Cardiac muscle cell (in vitro differentiated cells and primary cell): ENCODE measurements at regions not wholly inside any gene's neighbourhood (a gene's known extent, or its start where the extent isn't known, plus 50 kb on each side); places are given as distances from the start of the nearest gene placed in this dataset.

ENCODE experiments used
- DNase-seq, 2 donors: peaks; one replicate each; pipeline versions ENCODE4 v3.0.0 to v3.0.0-alpha.2; 2010 to 2017; ENCODE audit warnings: low read depth in 1 of 2, low spot score in 1 of 2
- H3K27ac ChIP-seq: fragments of 200-600 bp; sonication (generic); 2 replicates; pipeline ENCODE4 v1.5.1; 2016
- H3K27me3 ChIP-seq: fragments of 200-600 bp; sonication (generic); 2 replicates; pipeline ENCODE4 v1.6.0; 2016; ENCODE audit warnings: control low read depth
- H3K36me3 ChIP-seq: fragments of 200-600 bp; sonication (generic); 2 replicates; pipeline ENCODE4 v1.5.1; 2016; ENCODE audit warnings: control low read depth
- H3K4me1 ChIP-seq: fragments of 200-600 bp; sonication (generic); 2 replicates; pipeline ENCODE4 v1.8.1; 2017; ENCODE audit warnings: low read depth, mild to moderate bottlenecking, mixed run types
- H3K4me3 ChIP-seq: fragments of 200-600 bp; sonication (generic); 2 replicates; pipeline ENCODE4 v1.5.1; 2016; ENCODE audit warnings: mild to moderate bottlenecking
- H3K9me3 ChIP-seq: fragments of 200-600 bp; sonication (generic); 2 replicates; pipeline ENCODE4 v1.5.1; 2017; ENCODE audit warnings: low read depth, mild to moderate bottlenecking, control low read depth
- TF ChIP-seq, protein P1 (sequence below): IDR thresholded peaks from 2 replicates; pipeline ENCODE4 v1.5.1; 2012; ENCODE audit warnings: low read depth, mild to moderate bottlenecking, low read length

DNA sequence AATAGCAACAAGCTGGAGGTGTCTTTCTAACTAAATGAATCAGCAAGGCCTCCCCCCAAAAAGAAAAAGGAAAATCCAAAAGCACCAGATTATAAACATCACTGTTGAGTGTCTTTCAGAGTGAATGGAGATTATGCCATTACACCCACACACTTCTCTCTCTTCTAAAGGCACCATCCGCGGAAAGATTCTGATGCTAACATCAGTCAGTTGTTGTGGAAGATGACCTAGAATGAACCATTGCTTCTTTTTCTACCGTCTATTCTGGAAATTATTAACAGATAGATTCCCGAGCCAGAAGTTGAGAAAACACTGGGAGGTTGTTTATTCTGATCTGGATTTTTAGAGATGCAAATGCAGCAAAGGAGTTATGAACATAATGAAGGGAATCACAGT is 60.9 kb upstream of the FAM20A start:
- Histone ChIP-seq H3K4me1 (no peaks in the 10 kb centered on the region), H3K27ac (no peak overlapping the region), H3K9me3 (no peaks in the 10 kb centered on the region), H3K36me3 (no peaks in the 10 kb centered on the region), H3K27me3 (no peaks in the 10 kb centered on the region), H3K4me3 (no peak overlapping the region)
- DNase-seq = no peak
- TF ChIP-seq, protein P1, sequence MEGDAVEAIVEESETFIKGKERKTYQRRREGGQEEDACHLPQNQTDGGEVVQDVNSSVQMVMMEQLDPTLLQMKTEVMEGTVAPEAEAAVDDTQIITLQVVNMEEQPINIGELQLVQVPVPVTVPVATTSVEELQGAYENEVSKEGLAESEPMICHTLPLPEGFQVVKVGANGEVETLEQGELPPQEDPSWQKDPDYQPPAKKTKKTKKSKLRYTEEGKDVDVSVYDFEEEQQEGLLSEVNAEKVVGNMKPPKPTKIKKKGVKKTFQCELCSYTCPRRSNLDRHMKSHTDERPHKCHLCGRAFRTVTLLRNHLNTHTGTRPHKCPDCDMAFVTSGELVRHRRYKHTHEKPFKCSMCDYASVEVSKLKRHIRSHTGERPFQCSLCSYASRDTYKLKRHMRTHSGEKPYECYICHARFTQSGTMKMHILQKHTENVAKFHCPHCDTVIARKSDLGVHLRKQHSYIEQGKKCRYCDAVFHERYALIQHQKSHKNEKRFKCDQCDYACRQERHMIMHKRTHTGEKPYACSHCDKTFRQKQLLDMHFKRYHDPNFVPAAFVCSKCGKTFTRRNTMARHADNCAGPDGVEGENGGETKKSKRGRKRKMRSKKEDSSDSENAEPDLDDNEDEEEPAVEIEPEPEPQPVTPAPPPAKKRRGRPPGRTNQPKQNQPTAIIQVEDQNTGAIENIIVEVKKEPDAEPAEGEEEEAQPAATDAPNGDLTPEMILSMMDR = no peak

GRCh38 chr17:68661265-68662036 is 60.3 kb upstream of the FAM20A start:
- H3K4me3 ChIP-seq = no peak overlapping the region
- H3K27ac ChIP-seq = no peak overlapping the region
- H3K36me3 ChIP-seq = no peaks in the 10 kb centered on the region
- TF ChIP-seq, protein P1 = no peak
- H3K9me3 ChIP-seq = no peaks in the 10 kb centered on the region
- no peaks in the 10 kb centered on the region for H3K27me3 ChIP-seq
- no peak for DNase-seq
- H3K4me1 ChIP-seq = no peaks in the 10 kb centered on the region

- no peak for DNase-seq
- Histone ChIP-seq H3K27ac (no peak overlapping the region), H3K27me3 (no peaks in the 10 kb centered on the region), H3K36me3 (no peaks in the 10 kb centered on the region), H3K9me3 (no peaks in the 10 kb centered on the region), H3K4me1 (no peaks in the 10 kb centered on the region), H3K4me3 (no peak overlapping the region)
- TF ChIP-seq, protein P1 = no peak
These were observed 59.1 kb upstream of the FAM20A start for GRCh38 chr17:68660302-68660701.

DNA sequence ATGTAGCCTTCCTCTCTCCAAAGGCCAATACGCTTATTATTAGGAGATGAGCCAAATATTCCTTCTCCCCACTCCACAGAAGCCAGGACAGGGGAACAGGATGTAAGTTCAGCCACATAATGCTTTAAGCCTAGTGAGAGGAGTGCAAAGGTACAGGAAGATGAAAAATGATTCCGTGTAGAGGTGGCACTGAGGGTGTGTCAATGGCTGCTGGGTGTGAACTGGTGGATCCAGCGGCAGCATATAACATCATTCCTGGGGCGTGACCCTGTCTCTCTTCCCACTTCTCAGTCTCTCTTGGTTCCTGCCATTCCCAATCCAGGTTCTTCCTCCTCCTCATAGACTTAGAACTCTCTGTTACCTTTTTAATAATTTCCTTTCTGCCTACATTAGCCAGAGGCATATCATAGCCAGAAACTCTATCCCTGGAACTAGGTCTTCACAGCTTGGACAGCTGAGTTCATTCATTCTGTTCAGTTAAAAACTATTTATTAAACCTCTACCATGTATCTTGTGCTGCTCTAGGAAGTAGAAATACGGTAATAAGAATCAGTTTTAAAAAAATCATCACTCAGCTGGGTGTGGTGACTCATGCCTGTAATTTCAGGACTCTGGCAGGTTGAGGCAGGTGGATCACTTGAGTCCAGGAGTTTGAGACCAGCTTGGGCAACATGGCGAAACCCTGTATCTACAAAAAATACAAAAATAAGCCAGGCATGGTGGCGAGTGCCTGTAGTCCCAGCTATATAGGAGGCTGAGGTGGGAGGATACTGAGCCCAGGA is 58.0 kb upstream of the FAM20A start:
- TF ChIP-seq, protein P1 = no peak
- no peak for DNase-seq
- Histone ChIP-seq H3K4me1 (no peaks in the 10 kb centered on the region), H3K27me3 (no peaks in the 10 kb centered on the region), H3K27ac (no peak overlapping the region), H3K9me3 (no peaks in the 10 kb centered on the region), H3K4me3 (no peak overlapping the region), H3K36me3 (no peaks in the 10 kb centered on the region)

DNA sequence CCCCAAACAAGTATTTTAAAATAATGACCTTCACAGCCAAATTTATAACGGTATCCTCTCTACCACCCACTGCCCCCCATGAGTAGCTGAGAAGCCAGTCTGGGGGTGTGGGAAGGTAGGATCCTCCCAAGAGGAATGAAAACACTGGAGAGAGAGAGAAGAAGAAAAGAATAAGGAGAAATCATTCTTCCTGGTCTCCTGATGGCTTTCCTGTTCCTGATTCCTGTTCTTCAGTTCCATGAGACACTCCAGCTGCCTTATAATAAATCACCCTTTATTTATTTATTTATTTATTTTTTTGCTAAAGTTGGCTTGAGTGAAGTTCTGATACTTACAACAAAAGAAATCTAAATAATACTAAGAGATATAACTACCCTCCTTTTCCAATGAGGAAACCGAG is 56.4 kb upstream of the FAM20A start:
- no peak overlapping the region for H3K4me3 ChIP-seq
- no peaks in the 10 kb centered on the region for H3K9me3 ChIP-seq
- no peaks in the 10 kb centered on the region for H3K27me3 ChIP-seq
- no peaks in the 10 kb centered on the region for H3K36me3 ChIP-seq
- TF ChIP-seq, protein P1 = no peak
- H3K27ac ChIP-seq = no peak overlapping the region
- no peaks in the 10 kb centered on the region for H3K4me1 ChIP-seq
- DNase-seq = no peak
